HG03354 (cell line): ENCODE measurements at regions not wholly inside any gene's neighbourhood (a gene's known extent, or its start where the extent isn't known, plus 50 kb on each side); places are given as distances from the start of the nearest gene placed in this dataset.
A peak's percentile ranks its signal among the peaks of the same experiment; 100 is the strongest.

Experiments used
- ATAC-seq: cut with Tn5 transposase; IDR thresholded peaks from one replicate; pipeline ENCODE4 v1.9.1; 2021; ENCODE audit warnings: mild to moderate bottlenecking; ENCODE audit not compliant: unreplicated experiment, poor library complexity, severe bottlenecking

GRCh38 chr11:128642571-128642970 lies 51.3 kb upstream of the FLI1 start:
- ATAC-seq, result no peak

GRCh38 chr11:128643661-128644317 lies 50.1 kb upstream of the FLI1 start:
- ATAC-seq, result peak; percentile 49
